HG03575 (cell line): ENCODE measurements at regions not wholly inside any gene's neighbourhood (a gene's known extent, or its start where the extent isn't known, plus 50 kb on each side); places are given as distances from the start of the nearest gene placed in this dataset.

Source experiments
- ATAC-seq: cut with Tn5 transposase; IDR thresholded peaks from one replicate; pipeline ENCODE4 v1.9.1; 2021; ENCODE audit not compliant: unreplicated experiment, insufficient number of reproducible peaks, low FRiP score; ENCODE audit errors: extremely low read depth

DNA sequence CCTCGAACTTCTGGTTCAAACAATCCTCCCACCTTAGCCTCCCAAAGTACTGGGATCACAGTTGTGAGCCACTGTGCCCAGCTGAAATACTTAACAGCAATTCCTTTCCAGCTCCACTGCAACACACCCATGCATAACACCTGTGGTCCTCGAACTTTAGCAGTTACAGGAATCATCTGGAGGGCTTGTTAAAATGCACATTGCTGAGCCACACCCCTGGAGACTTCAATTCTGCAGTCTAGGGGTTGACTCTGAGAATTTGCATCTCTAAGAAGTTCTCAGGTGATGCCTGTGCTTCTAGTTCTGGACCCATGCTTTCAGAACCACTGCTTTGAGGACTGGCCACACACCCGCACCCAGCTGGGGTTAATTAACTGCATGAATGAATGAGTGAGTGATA is 53.1 kb upstream of the UBL3 start:
- ATAC-seq = no peak

DNA sequence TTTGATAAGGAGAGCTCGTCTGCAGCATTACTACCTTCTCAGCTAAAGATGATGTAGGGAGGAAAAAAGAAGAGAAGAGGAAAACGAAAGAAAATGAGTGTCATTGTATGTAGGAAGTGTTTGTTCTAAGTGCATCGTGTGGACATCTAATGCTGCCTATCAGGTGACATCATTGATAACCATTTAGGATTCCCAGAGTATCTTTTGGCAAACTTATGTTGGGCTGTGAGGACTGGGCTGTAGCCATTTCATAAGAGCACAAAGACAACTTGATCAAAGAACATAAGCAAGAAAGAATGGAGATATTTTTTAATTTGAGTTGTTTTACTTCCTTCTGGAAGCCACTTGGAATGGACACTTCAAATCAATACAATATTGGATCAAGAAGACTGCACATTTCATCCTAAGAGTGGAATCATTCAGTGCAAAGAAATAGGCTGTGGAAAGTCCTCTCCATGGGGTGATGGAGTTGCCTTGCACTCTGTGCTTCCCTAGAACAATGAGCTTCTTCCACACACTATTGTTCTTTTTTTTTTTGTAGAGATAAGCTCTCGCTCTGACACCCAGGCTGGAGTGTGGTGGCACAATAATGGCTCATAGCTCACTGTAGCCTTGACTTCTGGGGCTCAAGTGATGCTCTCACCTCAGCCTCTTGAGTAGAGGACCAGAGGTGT is 52.4 kb upstream of the UBL3 start:
- ATAC-seq = no peak

DNA sequence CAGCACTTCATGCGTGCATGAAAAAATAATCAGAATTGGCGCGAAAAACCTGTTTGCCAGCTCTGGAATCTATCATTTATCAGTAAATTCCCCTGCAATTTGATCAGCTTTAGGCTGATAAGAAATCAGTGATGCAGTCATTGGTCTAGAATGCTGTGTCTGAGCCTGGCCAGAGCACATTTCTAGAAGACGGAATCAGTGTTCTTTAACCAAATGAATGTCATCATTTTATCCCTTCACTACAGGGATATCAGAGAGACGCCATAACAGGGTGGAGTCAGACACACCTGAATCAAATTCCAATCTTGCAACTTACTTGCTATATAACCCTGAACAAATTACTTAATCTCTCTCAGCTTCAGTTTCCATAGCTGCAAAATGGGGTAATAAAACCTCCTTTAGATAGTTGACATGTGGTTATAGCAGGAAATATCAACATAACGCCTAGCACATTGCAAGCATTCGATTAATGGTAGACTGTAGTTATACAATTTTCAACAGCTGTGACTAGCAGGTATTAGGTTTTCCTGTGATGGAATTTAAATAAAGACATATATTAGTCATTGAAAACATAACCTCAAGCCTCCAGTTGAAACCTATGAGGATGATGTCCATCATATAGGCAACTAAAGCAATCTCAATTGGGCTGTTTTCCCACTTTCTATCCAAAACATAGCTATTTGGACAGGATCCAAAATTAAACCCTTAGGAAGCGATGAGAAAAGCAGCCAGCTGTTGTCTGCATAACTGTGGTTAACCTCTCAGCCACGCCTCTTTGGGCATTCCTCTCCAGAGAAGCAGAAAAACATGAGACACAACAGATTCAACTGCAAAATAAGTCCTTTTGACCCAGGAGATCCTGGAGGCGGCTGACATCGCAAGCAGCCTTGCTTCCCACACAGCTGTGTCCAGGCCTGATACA is 51.6 kb upstream of the UBL3 start:
- ATAC-seq = no peak
